GM13977 (cell line): ENCODE measurements at regions not wholly inside any gene's neighbourhood (a gene's known extent, or its start where the extent isn't known, plus 50 kb on each side); places are given as distances from the start of the nearest gene placed in this dataset.

Experiments
- DNase-seq: peaks from one replicate; pipeline ENCODE4 v3.0.0; 2012; ENCODE audit warnings: low spot score
- CTCF ChIP-seq: IDR thresholded peaks from 2 replicates; pipeline ENCODE4 v1.5.1; 2012; ENCODE audit warnings: mild to moderate bottlenecking, control low read depth; ENCODE audit not compliant: insufficient read depth; ENCODE audit errors: extremely low read depth, missing control alignments
- in situ Hi-C: fragments of 300-500 bp; cut with MboI; formaldehyde crosslinking; loops from one replicate; pipeline ENCODE4 v1.12.0; 2022; ENCODE audit warnings: low sequenced_read_pairs, low pct_unique_long_range_greater_than_20kb, mixed read lengths, inconsistent platforms; ENCODE audit not compliant: unreplicated experiment

- in situ Hi-C loops, result no loop called here
- no peak for DNase-seq
- TF ChIP-seq CTCF, result no peak
These were observed 54.6 kb upstream of the EOLA2 start for GRCh38 chrX:149992918-149993317.

DNA sequence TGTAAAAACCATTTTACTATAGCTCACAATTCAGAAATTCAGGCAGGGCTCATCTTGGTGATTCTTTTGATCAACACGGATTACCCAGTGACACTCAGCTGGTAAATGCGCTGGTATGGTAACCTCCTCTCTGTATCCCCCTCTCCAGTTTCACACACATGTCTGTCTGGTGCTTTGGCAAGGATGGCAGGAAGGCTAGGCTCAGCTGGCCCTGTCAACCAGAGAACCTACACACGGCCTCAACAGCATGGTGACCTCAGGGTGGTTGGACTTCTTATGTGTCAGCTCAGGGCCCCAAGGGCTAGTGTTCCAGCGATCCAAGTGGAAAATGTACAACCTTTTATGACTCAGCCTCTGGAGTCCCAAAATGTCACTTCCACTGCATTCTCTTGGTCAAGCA lies 55.7 kb upstream of the EOLA2 start:
- in situ Hi-C loops, result no loop called here
- TF ChIP-seq CTCF, result no peak
- DNase-seq, result no peak

DNA sequence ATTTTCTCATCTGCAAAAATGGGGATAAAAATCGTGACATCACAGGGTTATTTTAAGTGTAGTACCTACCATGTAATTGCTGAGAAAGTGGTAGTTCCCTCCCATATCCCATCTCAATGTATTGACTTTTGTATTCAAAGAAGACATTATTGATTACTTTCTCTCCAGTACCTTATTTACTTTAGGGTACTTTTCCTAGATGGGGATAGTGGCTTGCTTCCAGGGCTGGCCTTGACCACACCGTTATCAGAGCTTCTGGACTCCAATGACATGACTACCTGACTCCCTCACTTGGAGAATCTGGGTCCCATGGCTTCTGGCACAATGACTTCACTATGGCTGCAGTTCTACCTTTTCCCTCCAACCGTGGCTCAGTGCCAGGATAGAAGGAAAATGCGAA lies 58.2 kb upstream of the EOLA2 start:
- no peak for TF ChIP-seq CTCF
- no peak for DNase-seq
- in situ Hi-C loops, result no loop called here

GRCh38 chrX:150005027-150005426 lies 66.7 kb upstream of the EOLA2 start:
- in situ Hi-C loops, result no loop called here
- TF ChIP-seq CTCF, result no peak
- no peak for DNase-seq

GRCh38 chrX:150007356-150007755 lies 69.1 kb upstream of the EOLA2 start:
- TF ChIP-seq CTCF, result no peak
- no peak for DNase-seq
- in situ Hi-C loops, result no loop called here

DNA sequence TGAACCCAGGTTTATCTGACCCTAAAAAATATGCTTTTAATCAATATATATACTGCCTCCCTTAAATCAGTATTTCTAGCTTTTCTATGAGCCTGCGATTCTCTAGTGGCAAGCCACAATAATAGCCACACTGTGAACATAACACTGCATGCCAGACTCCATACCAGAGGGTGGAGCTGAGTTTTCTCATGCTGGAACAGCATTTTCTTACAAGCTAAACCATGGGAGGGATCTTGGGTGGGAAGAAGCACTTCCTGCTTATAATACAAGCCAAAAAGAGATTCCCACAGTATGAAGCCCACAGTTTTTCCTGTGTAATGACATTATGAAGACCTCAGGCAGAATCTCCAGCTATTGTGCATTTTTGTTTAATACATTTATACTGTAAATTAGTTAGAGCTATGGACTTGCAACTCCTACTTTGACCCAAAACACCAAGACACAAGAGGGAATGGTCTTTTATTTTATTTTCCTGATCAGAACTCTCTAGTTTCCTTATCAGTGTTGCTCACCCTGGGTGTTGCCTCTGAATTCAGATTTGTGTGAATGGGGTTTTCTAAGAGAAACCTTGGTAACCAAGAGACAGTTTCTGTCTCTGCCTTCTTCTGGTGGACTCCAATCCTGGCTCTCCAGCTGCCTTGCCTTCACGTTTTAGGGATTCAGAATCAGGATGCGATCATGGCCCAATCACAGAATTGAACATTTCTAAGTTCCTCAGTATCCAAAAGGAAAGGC lies 74.5 kb upstream of the EOLA2 start:
- in situ Hi-C loops, result no loop called here
- TF ChIP-seq CTCF, result no peak
- no peak for DNase-seq
